HepG2 (cell line): ENCODE measurements at regions not wholly inside any gene's neighbourhood (a gene's known extent, or its start where the extent isn't known, plus 50 kb on each side); places are given as distances from the start of the nearest gene placed in this dataset.

Experiments used
- ATAC-seq: fragments of 200-7000 bp; cut with Tn5 transposase; 3 replicates; pipeline ENCODE4 v1.9.1; 2020; ENCODE audit warnings: mild to moderate bottlenecking, moderate library complexity
- BruUV-seq: library from RNA; stranded (reverse); fragments of 400-500 nt; replicated peaks from 2 replicates; lab custom pipeline; 2021; lab: Mats Ljungman, UMichigan
- CTCF ChIA-PET: fragments of 300-600 bp; formaldehyde crosslinking; extraction: SDS; loops from one replicate; lab custom pipeline; 2021; ENCODE audit warnings: low total read pairs, inconsistent platforms, low intra/inter-chr PET ratio; lab: Yijun Ruan, JAX
- POLR2A ChIA-PET: fragments of 350-600 bp; sonication (Branson Sonifier 250); formaldehyde crosslinking; loops from one replicate; lab custom pipeline; 2020; ENCODE audit warnings: antibody characterized with exemption, inconsistent platforms; lab: Yijun Ruan, JAX
- DNase-seq: peaks from one replicate; pipeline ENCODE4 v3.0.0-alpha.2; 2015; ENCODE audit warnings: low spot score
- FAIRE-seq: peaks from 3 replicates; lab custom pipeline; 2011; peaks lifted over from hg19 to GRCh38; lab: Jason Lieb, UNC
- H2AFZ ChIP-seq: one replicate; pipeline ENCODE4 v1.6.1; 2011; ENCODE audit warnings: low read length, inconsistent platforms
- H3K27ac ChIP-seq: fragments of 300-600 bp; 3 replicates; pipeline ENCODE4 v1.8.0; 2011; ENCODE audit warnings: mixed run types, mild to moderate bottlenecking, mixed read lengths, low read length, inconsistent platforms; ENCODE audit not compliant: insufficient read depth; ENCODE audit errors: extremely low read length
- H3K27me3 ChIP-seq, 2 experiments: fragments of 200-600 bp in 1 of 2; 2 replicates in 1 of 2; 3 replicates in 1 of 2; pipeline versions ENCODE4 v1.6.0 to v1.8.0; 2011; ENCODE audit warnings: low read length in 2 of 2, mild to moderate bottlenecking in 2 of 2, moderate library complexity in 2 of 2, inconsistent platforms in 1 of 2; ENCODE audit not compliant: insufficient read depth in 2 of 2, control insufficient read depth in 1 of 2
- H3K36me3 ChIP-seq, 2 experiments: fragments of 200-600 bp in 1 of 2; replicated peaks in 1 of 2; 2 replicates in 1 of 2; 3 replicates in 1 of 2; pipeline versions ENCODE4 v1.5.1 to v1.8.0; 2011; ENCODE audit warnings: low read length in 2 of 2, inconsistent platforms in 1 of 2; ENCODE audit not compliant: insufficient read depth in 2 of 2, control insufficient read depth in 1 of 2
- H3K4me1 ChIP-seq: 2 replicates; pipeline ENCODE4 v1.5.1; 2012; ENCODE audit warnings: low read length, inconsistent platforms; ENCODE audit not compliant: insufficient read depth
- H3K4me2 ChIP-seq: 2 replicates; pipeline ENCODE4 v1.6.0; 2011; ENCODE audit warnings: low read depth, low read length, inconsistent platforms
- H3K4me3 ChIP-seq, 3 experiments: fragments of 200-600 bp in 1 of 3; sonication (generic), shearing (Covaris generic) in 1 of 3; replicated peaks in 1 of 3; 2 replicates each; pipeline ENCODE4 v1.5.1; 2011 to 2016; ENCODE audit warnings: low read length in 3 of 3, inconsistent platforms in 2 of 3, low read depth in 2 of 3, mild to moderate bottlenecking in 2 of 3, control low read depth in 1 of 3, mixed read lengths in 1 of 3; ENCODE audit not compliant: insufficient read depth in 1 of 3
- H3K79me2 ChIP-seq: one replicate; pipeline ENCODE4 v1.6.1; 2011; ENCODE audit warnings: low read length, inconsistent platforms; ENCODE audit not compliant: insufficient read depth
- H3K9ac ChIP-seq: 2 replicates; pipeline ENCODE4 v1.6.0; 2011; ENCODE audit warnings: mild to moderate bottlenecking, low read depth, low read length, inconsistent platforms; ENCODE audit not compliant: insufficient read depth
- H3K9me3 ChIP-seq: 2 replicates; pipeline ENCODE4 v1.5.1; 2012; ENCODE audit warnings: mild to moderate bottlenecking, low read length
- H4K20me1 ChIP-seq: 2 replicates; pipeline ENCODE4 v1.6.0; 2011; ENCODE audit warnings: inconsistent platforms, mild to moderate bottlenecking, low read length, moderate library complexity; ENCODE audit not compliant: insufficient read depth
- HIVEP1 ChIP-seq: sonication (generic); formaldehyde crosslinking; IDR thresholded peaks from 2 replicates; pipeline ENCODE4 v1.4.0; 2020; ENCODE audit warnings: mild to moderate bottlenecking, missing genetic modification reagents
- MAFF ChIP-seq: IDR thresholded peaks from 2 replicates; pipeline ENCODE4 v1.6.1; 2011; ENCODE audit warnings: low read depth, low read length, improper control_type of control experiment
- MAFK ChIP-seq, 2 experiments: IDR thresholded peaks in 1 of 2; conservative IDR thresholded peaks in 1 of 2; 2 replicates each; pipeline ENCODE4 v1.6.1; 2011; ENCODE audit warnings: improper control_type of control experiment in 2 of 2, low read length in 2 of 2
- RFX1 ChIP-seq: fragments of 450-650 bp; IDR thresholded peaks from 2 replicates; pipeline ENCODE4 v1.6.1; 2017
- SKIL ChIP-seq: sonication (generic); formaldehyde crosslinking; IDR thresholded peaks from 2 replicates; pipeline ENCODE4 v1.8.0; 2022; ENCODE audit warnings: missing genetic modification reagents, mild to moderate bottlenecking, moderate library complexity, borderline replicate concordance
- ZNF644 ChIP-seq: IDR thresholded peaks from 2 replicates; pipeline ENCODE4 v1.6.1; 2016; ENCODE audit warnings: low read depth
- ZNF780A ChIP-seq: sonication (generic); formaldehyde crosslinking; IDR thresholded peaks from 2 replicates; pipeline ENCODE4 v1.8.0; 2022; ENCODE audit warnings: mild to moderate bottlenecking, missing genetic modification reagents, moderate library complexity
- WGBS: methylation state at CpG from one replicate; pipeline ENCODE4 v1.1.6; 2017; ENCODE audit warnings: low lambda C conversion rate; 5-methylcytosine and 5-hydroxymethylcytosine counted together
- in situ Hi-C: cut with HindIII; loops from 2 replicates; pipeline ENCODE4 v1.10.0; 2017; ENCODE audit warnings: low pct_unique_long_range_greater_than_20kb; ENCODE audit not compliant: extremely low pct_ligation_motif_present
- intact Hi-C: fragments of 100-400 bp; cut with micrococcal nuclease; formaldehyde crosslinking; loops from one replicate; pipeline ENCODE4 v1.10.0; 2022; ENCODE audit not compliant: unreplicated experiment

- FAIRE-seq: no peak
- H3K4me3 ChIP-seq: no peak overlapping the region
- intact Hi-C loops (no loop called here), in situ Hi-C loops (no loop called here)
- no peak for DNase-seq
- no peaks in the 10 kb centered on the region for H3K36me3 ChIP-seq
- no peaks in the 10 kb centered on the region for H3K79me2 ChIP-seq
- ChIA-PET CTCF (no interaction called here), POLR2A (no interaction called here)
- no peak overlapping the region for H3K27ac ChIP-seq
- no peak for TF ChIP-seq ZNF780A (CRISPR knock-in tag)
- WGBS: no CpG with 5 or more reads among the region's 4 CpGs
- no peak overlapping the region for H3K4me2 ChIP-seq
- H4K20me1 ChIP-seq: no peaks in the 10 kb centered on the region
- no peak overlapping the region for H3K9ac ChIP-seq
- no peaks in the 10 kb centered on the region for H3K4me1 ChIP-seq
- no peak for ATAC-seq
- no peaks in the 10 kb centered on the region for H3K27me3 ChIP-seq
- no TSS peak for BruUV-seq
- no peak overlapping the region for H2AFZ ChIP-seq
- no peaks in the 10 kb centered on the region for H3K9me3 ChIP-seq
Measured at GRCh38 chrX:111005166-111005565, 90.8 kb upstream of the PAK3 start.

GRCh38 chrX:111003118-111003517, 92.9 kb upstream of the PAK3 start:
- intact Hi-C loops: no loop called here
- FAIRE-seq: no peak
- CTCF ChIA-PET: no interaction called here

More at GRCh38 chrX:111003118-111003517, 92.9 kb upstream of the PAK3 start:
- WGBS: 0% methylated on average over 1 of the region's 4 CpGs
- Histone ChIP-seq H4K20me1 (no peaks in the 10 kb centered on the region), H3K9me3 (no peaks in the 10 kb centered on the region), H3K9ac (no peak overlapping the region), H3K4me3 (no peak overlapping the region), H2AFZ (no peak overlapping the region), H3K79me2 (no peaks in the 10 kb centered on the region), H3K4me1 (no peaks in the 10 kb centered on the region)
- in situ Hi-C loops: no loop called here
- ATAC-seq: no peak
- TF ChIP-seq SKIL (no peak), ZNF644 (CRISPR knock-in tag) (no peak), RFX1 (no peak), MAFK (conservative IDR thresholded peaks at IDR 0.05 in 1 of 2, IDR thresholded peaks at IDR 0.05 in 1 of 2; ENCODE audit: low read length in 2 of 2) (peak; percentile 55 to 68; a peak in 3 of 4 replicates), MAFF (0 out of 2 replicates have a peak, but pooled peaks have one; percentile 46), HIVEP1 (CRISPR knock-in tag) (no peak)
- TF ChIP-seq, all 625 proteins: peak for 2
- Histone ChIP-seq H3K27ac (no peak overlapping the region), H3K27me3 (no peaks in the 10 kb centered on the region), H3K4me2 (no peak overlapping the region), H3K36me3 (no peaks in the 10 kb centered on the region)
- no TSS peak for BruUV-seq
- POLR2A ChIA-PET: no interaction called here
- no peak for DNase-seq
